HG03280 (cell line): ENCODE measurements at regions not wholly inside any gene's neighbourhood (a gene's known extent, or its start where the extent isn't known, plus 50 kb on each side); places are given as distances from the start of the nearest gene placed in this dataset.
"Not testable (repeated sequence)": the region's sequence is repeated elsewhere in the genome, so short reads cannot be mapped to it uniquely, and the experiment has no call there.

Experiments
- ATAC-seq: cut with Tn5 transposase; IDR thresholded peaks from one replicate; pipeline ENCODE4 v1.9.1; 2021; ENCODE audit warnings: mild to moderate bottlenecking, moderate library complexity; ENCODE audit not compliant: unreplicated experiment

- no peak for ATAC-seq
Measured at GRCh38 chr4:24369507-24370029, 214.8 kb downstream of the DHX15 start.

GRCh38 chr4:24368801-24369200 lies 215.6 kb downstream of the DHX15 start:
- ATAC-seq: no peak

GRCh38 chr4:24364852-24365251 lies 219.5 kb downstream of the DHX15 start:
- ATAC-seq: no peak

GRCh38 chr4:24364249-24364648 lies 220.1 kb downstream of the DHX15 start:
- ATAC-seq: no peak

- ATAC-seq: no peak
Measured at GRCh38 chr4:24363751-24364150, 220.6 kb downstream of the DHX15 start.

GRCh38 chr4:24352112-24352511 lies 232.2 kb downstream of the DHX15 start:
- ATAC-seq: no peak

- not testable (repeated sequence) for ATAC-seq
Measured at GRCh38 chr4:24349168-24349996, 235.0 kb downstream of the DHX15 start.

- no peak for ATAC-seq
Measured at GRCh38 chr4:24339260-24339659, 245.1 kb downstream of the DHX15 start.

- ATAC-seq: no peak
Measured at GRCh38 chr4:24337451-24338190, 246.7 kb downstream of the DHX15 start.

- ATAC-seq: no peak
Measured at GRCh38 chr4:24335616-24336015, 248.7 kb downstream of the DHX15 start.

- ATAC-seq: no peak
Measured at GRCh38 chr4:24334906-24335305, 249.4 kb downstream of the DHX15 start.

- ATAC-seq: no peak
Measured at GRCh38 chr4:24330573-24330972, 253.8 kb downstream of the DHX15 start.

- ATAC-seq: no peak
Measured at GRCh38 chr4:24330172-24330571, 254.2 kb downstream of the DHX15 start.

- ATAC-seq: no peak
Measured at GRCh38 chr4:24328711-24329110, 255.6 kb downstream of the DHX15 start.

GRCh38 chr4:24328310-24328709 lies 256.0 kb downstream of the DHX15 start:
- ATAC-seq: no peak

- no peak for ATAC-seq
Measured at GRCh38 chr4:24322995-24323394, 261.4 kb downstream of the DHX15 start.

- no peak for ATAC-seq
Measured at GRCh38 chr4:24322511-24322910, 261.8 kb downstream of the DHX15 start.

- no peak for ATAC-seq
Measured at GRCh38 chr4:24321616-24322015, 262.7 kb downstream of the DHX15 start.

- ATAC-seq: no peak
Measured at GRCh38 chr4:24321131-24321530, 263.2 kb downstream of the DHX15 start.

GRCh38 chr4:24319387-24319786 lies 265.0 kb downstream of the DHX15 start:
- no peak for ATAC-seq

GRCh38 chr4:24315056-24315455 lies 269.3 kb downstream of the DHX15 start:
- ATAC-seq: no peak
